Cardiac muscle cell (in vitro differentiated cells and primary cell): ENCODE measurements at regions not wholly inside any gene's neighbourhood (a gene's known extent, or its start where the extent isn't known, plus 50 kb on each side); places are given as distances from the start of the nearest gene placed in this dataset.

Source experiments
- DNase-seq, 2 donors: peaks; one replicate each; pipeline versions ENCODE4 v3.0.0 to v3.0.0-alpha.2; 2010 to 2017; ENCODE audit warnings: low read depth in 1 of 2, low spot score in 1 of 2
- H3K27ac ChIP-seq: fragments of 200-600 bp; sonication (generic); 2 replicates; pipeline ENCODE4 v1.5.1; 2016
- H3K27me3 ChIP-seq: fragments of 200-600 bp; sonication (generic); 2 replicates; pipeline ENCODE4 v1.6.0; 2016; ENCODE audit warnings: control low read depth
- H3K36me3 ChIP-seq: fragments of 200-600 bp; sonication (generic); 2 replicates; pipeline ENCODE4 v1.5.1; 2016; ENCODE audit warnings: control low read depth
- H3K4me1 ChIP-seq: fragments of 200-600 bp; sonication (generic); 2 replicates; pipeline ENCODE4 v1.8.1; 2017; ENCODE audit warnings: low read depth, mild to moderate bottlenecking, mixed run types
- H3K4me3 ChIP-seq: fragments of 200-600 bp; sonication (generic); 2 replicates; pipeline ENCODE4 v1.5.1; 2016; ENCODE audit warnings: mild to moderate bottlenecking
- H3K9me3 ChIP-seq: fragments of 200-600 bp; sonication (generic); 2 replicates; pipeline ENCODE4 v1.5.1; 2017; ENCODE audit warnings: low read depth, mild to moderate bottlenecking, control low read depth
- CTCF ChIP-seq: IDR thresholded peaks from 2 replicates; pipeline ENCODE4 v1.5.1; 2012; ENCODE audit warnings: low read depth, mild to moderate bottlenecking, low read length

- no peak overlapping the region for H3K4me3 ChIP-seq
- no peaks in the 10 kb centered on the region for H3K9me3 ChIP-seq
- DNase-seq = no peak
- no peaks in the 10 kb centered on the region for H3K27me3 ChIP-seq
- no peaks in the 10 kb centered on the region for H3K36me3 ChIP-seq
- no peaks in the 10 kb centered on the region for H3K4me1 ChIP-seq
- no peak overlapping the region for H3K27ac ChIP-seq
- no peak for TF ChIP-seq CTCF
Observed at GRCh38 chrX:34576864-34577263, 80.2 kb downstream of the TMEM47 start.

- no peak for DNase-seq
- H3K4me3 ChIP-seq = no peak overlapping the region
- H3K9me3 ChIP-seq = no peaks in the 10 kb centered on the region
- no peaks in the 10 kb centered on the region for H3K36me3 ChIP-seq
- TF ChIP-seq CTCF = no peak
- no peaks in the 10 kb centered on the region for H3K27me3 ChIP-seq
- no peaks in the 10 kb centered on the region for H3K4me1 ChIP-seq
- H3K27ac ChIP-seq = no peak overlapping the region
Observed at GRCh38 chrX:34565981-34566380, 91.1 kb downstream of the TMEM47 start.

GRCh38 chrX:34563804-34564203, 93.3 kb downstream of the TMEM47 start:
- no peaks in the 10 kb centered on the region for H3K36me3 ChIP-seq
- H3K27me3 ChIP-seq = no peaks in the 10 kb centered on the region
- no peaks in the 10 kb centered on the region for H3K4me1 ChIP-seq
- no peak for TF ChIP-seq CTCF
- H3K9me3 ChIP-seq = no peaks in the 10 kb centered on the region
- no peak overlapping the region for H3K27ac ChIP-seq
- no peak for DNase-seq
- H3K4me3 ChIP-seq = no peak overlapping the region

- Histone ChIP-seq H3K36me3 (no peaks in the 10 kb centered on the region), H3K9me3 (no peaks in the 10 kb centered on the region), H3K27me3 (no peaks in the 10 kb centered on the region), H3K27ac (no peak overlapping the region), H3K4me3 (no peak overlapping the region), H3K4me1 (no peaks in the 10 kb centered on the region)
- no peak for DNase-seq
- TF ChIP-seq CTCF = no peak
Observed at GRCh38 chrX:34563061-34563460, 94.0 kb downstream of the TMEM47 start.

- H3K27me3 ChIP-seq = no peaks in the 10 kb centered on the region
- H3K36me3 ChIP-seq = no peaks in the 10 kb centered on the region
- no peaks in the 10 kb centered on the region for H3K4me1 ChIP-seq
- no peak overlapping the region for H3K4me3 ChIP-seq
- no peak for DNase-seq
- TF ChIP-seq CTCF = no peak
- H3K9me3 ChIP-seq = no peaks in the 10 kb centered on the region
- no peak overlapping the region for H3K27ac ChIP-seq
Observed at GRCh38 chrX:34562006-34562405, 95.1 kb downstream of the TMEM47 start.

- Histone ChIP-seq H3K9me3 (no peaks in the 10 kb centered on the region), H3K27me3 (no peaks in the 10 kb centered on the region), H3K4me1 (no peaks in the 10 kb centered on the region), H3K4me3 (no peak overlapping the region), H3K27ac (no peak overlapping the region), H3K36me3 (no peaks in the 10 kb centered on the region)
- no peak for DNase-seq
- TF ChIP-seq CTCF = no peak
Observed at GRCh38 chrX:34560180-34560579, 96.9 kb downstream of the TMEM47 start.
